Endothelial cell of umbilical vein (primary cell): ENCODE measurements at regions not wholly inside any gene's neighbourhood (a gene's known extent, or its start where the extent isn't known, plus 50 kb on each side); places are given as distances from the start of the nearest gene placed in this dataset.

Experiments used
- CTCF ChIP-seq, 2 donors: IDR thresholded peaks; 1 replicate in 1 of 2; 2 replicates in 1 of 2; pipeline ENCODE4 v1.5.1; 2011; ENCODE audit warnings: low read length in 2 of 2, mild to moderate bottlenecking in 2 of 2, moderate library complexity in 2 of 2, control low read depth in 1 of 2, inconsistent platforms in 1 of 2, low read depth in 1 of 2; ENCODE audit not compliant: insufficient read depth in 1 of 2; ENCODE audit errors: extremely low read depth in 1 of 2
- EZH2 ChIP-seq: IDR thresholded peaks from 2 replicates; pipeline ENCODE4 v1.6.1; 2012; ENCODE audit warnings: borderline replicate concordance, low read depth, mild to moderate bottlenecking, moderate library complexity, low read length, inconsistent platforms; ENCODE audit not compliant: severe bottlenecking
- GATA2 ChIP-seq: IDR thresholded peaks from 2 replicates; pipeline ENCODE4 v1.7.0; 2011; ENCODE audit warnings: low read depth, mild to moderate bottlenecking, moderate library complexity, mixed read lengths, low read length; ENCODE audit not compliant: insufficient read length, insufficient read depth
- JUN ChIP-seq: IDR thresholded peaks from 2 replicates; pipeline ENCODE4 v1.6.1; 2011; ENCODE audit warnings: borderline replicate concordance, low read depth; ENCODE audit not compliant: insufficient read length, insufficient read depth
- POLR2A ChIP-seq: IDR thresholded peaks from 2 replicates; pipeline ENCODE4 v1.6.1; 2012; ENCODE audit warnings: low read depth, mild to moderate bottlenecking, control low read depth, low read length
- POLR2AphosphoS5 ChIP-seq: IDR thresholded peaks from 2 replicates; pipeline ENCODE4 v1.6.1; 2012; ENCODE audit warnings: low read depth, mild to moderate bottlenecking, control low read depth, low read length, moderate library complexity; ENCODE audit not compliant: insufficient read depth

DNA sequence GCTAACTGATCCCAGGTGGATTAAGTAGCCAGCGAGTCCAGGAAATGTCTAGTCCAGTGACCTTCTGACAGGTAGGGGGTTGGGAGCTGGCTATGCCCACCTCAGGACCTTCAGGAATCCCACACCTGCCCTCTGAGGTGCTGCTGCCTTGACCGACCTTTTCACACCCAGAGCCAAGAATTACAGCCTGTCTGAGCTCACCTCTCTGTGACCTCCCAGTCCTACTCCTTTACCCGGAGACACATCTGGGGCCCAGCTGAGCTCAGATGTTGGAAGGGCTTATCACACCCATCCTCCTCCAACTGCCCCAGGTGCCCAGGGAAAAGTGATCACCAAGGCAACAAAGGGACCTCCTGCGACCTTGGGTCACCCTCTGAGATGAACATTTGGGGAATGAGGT lies 413.3 kb upstream of the TNP1 start:
- TF ChIP-seq POLR2A (no peak), CTCF (IDR thresholded peaks at IDR 0.05; ENCODE audit: extremely low read depth in 1 of 2, insufficient read depth in 1 of 2, low read depth in 1 of 2, low read length in 2 of 2) (no peak), EZH2 (no peak), GATA2 (no peak), JUN (no peak), POLR2AphosphoS5 (no peak)
